Testis (tissue), 2 donors: ENCODE measurements at regions not wholly inside any gene's neighbourhood (a gene's known extent, or its start where the extent isn't known, plus 50 kb on each side); places are given as distances from the start of the nearest gene placed in this dataset.

ENCODE experiments used
- CTCF ChIP-seq, 3 experiments: fragments of 450-650 bp in 2 of 3; fragments of 200-600 bp in 1 of 3; sonication (generic) in 1 of 3; IDR thresholded peaks; one replicate each; pipeline ENCODE4 v1.5.1; 2016 to 2019; ENCODE audit warnings: antibody characterized with exemption in 3 of 3, mild to moderate bottlenecking in 2 of 3, moderate library complexity in 1 of 3
- POLR2A ChIP-seq: fragments of 450-650 bp; IDR thresholded peaks from one replicate; pipeline ENCODE4 v1.6.1; 2017; ENCODE audit warnings: antibody characterized with exemption, mild to moderate bottlenecking, moderate library complexity

GRCh38 chr22:27215871-27216270 is 558.5 kb downstream of the MIAT start:
- TF ChIP-seq CTCF (IDR thresholded peaks at IDR 0.05) (no peak), POLR2A (no peak)
